H1 (cell line): ENCODE measurements at regions not wholly inside any gene's neighbourhood (a gene's known extent, or its start where the extent isn't known, plus 50 kb on each side); places are given as distances from the start of the nearest gene placed in this dataset.

Experiments used
- BCL11A ChIP-seq, 2 experiments: IDR thresholded peaks; one replicate each; pipeline ENCODE4 v1.6.1; 2011; ENCODE audit warnings: low read depth in 2 of 2, low read length in 2 of 2, mild to moderate bottlenecking in 2 of 2
- CHD7 ChIP-seq: fragments of 300-600 bp; sonication (generic); IDR thresholded peaks from 2 replicates; pipeline ENCODE4 v1.7.1; 2012; ENCODE audit warnings: low read length, moderate library complexity, mild to moderate bottlenecking, inconsistent platforms; ENCODE audit not compliant: insufficient replicate concordance
- CTBP2 ChIP-seq: IDR thresholded peaks from 2 replicates; pipeline ENCODE4 v1.7.0; 2011; ENCODE audit warnings: borderline replicate concordance, mild to moderate bottlenecking, moderate library complexity, mixed read lengths, low read length; ENCODE audit not compliant: insufficient read depth, insufficient read length
- ZNF274 ChIP-seq: IDR thresholded peaks from 2 replicates; pipeline ENCODE4 v1.7.0; 2012; ENCODE audit warnings: low read length, borderline replicate concordance; ENCODE audit errors: extremely low read depth

GRCh38 chr9:109945573-109945972 lies 165.6 kb downstream of the PALM2AKAP2 start (continued):
- TF ChIP-seq CHD7, result no peak
- TF ChIP-seq CTBP2, result no peak
- TF ChIP-seq ZNF274, result no peak
- TF ChIP-seq BCL11A (IDR thresholded peaks at IDR 0.05; ENCODE audit: low read depth in 2 of 2, low read length in 2 of 2), result no peak
- TF ChIP-seq, all 59 proteins: peak for 0
